D721Med (cell line): ENCODE measurements at regions not wholly inside any gene's neighbourhood (a gene's known extent, or its start where the extent isn't known, plus 50 kb on each side); places are given as distances from the start of the nearest gene placed in this dataset.
"Not testable (repeated sequence)": the region's sequence is repeated elsewhere in the genome, so short reads cannot be mapped to it uniquely, and the experiment has no call there.

ENCODE experiments used
- DNase-seq: peaks from one replicate; pipeline ENCODE4 v3.0.0; 2011; ENCODE audit warnings: low spot score; ENCODE audit not compliant: insufficient read length
- FAIRE-seq: peaks from 2 replicates; lab custom pipeline; 2011; peaks lifted over from hg19 to GRCh38; lab: Jason Lieb, UNC
- TF ChIP-seq, protein P1 (sequence below): IDR thresholded peaks from 2 replicates; pipeline ENCODE4 v1.5.1; 2012; ENCODE audit warnings: mild to moderate bottlenecking, control low read depth; ENCODE audit not compliant: insufficient read depth; ENCODE audit errors: missing control alignments

DNA sequence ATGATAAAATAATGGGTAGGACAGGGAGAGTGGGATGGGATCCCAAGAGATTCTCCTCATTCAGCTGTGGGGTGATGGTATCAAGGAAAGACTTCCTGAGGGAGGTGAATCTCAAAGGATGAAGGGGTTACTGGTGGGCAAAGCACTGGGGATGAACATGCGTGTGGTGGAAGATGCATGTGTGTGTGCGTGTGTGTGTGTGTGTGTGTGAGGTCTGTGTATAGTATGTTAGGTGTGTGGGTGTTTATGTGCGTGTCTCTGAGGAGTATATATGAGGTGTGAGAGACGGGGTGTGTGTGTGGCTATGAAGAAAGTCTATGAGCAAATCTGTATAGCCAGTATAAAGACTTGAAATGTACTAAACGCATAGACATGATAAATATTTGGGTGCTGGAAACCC, 220.0 kb upstream of the MYLIP start:
- DNase-seq (no peak), FAIRE-seq (no peak)
- TF ChIP-seq, protein P1, sequence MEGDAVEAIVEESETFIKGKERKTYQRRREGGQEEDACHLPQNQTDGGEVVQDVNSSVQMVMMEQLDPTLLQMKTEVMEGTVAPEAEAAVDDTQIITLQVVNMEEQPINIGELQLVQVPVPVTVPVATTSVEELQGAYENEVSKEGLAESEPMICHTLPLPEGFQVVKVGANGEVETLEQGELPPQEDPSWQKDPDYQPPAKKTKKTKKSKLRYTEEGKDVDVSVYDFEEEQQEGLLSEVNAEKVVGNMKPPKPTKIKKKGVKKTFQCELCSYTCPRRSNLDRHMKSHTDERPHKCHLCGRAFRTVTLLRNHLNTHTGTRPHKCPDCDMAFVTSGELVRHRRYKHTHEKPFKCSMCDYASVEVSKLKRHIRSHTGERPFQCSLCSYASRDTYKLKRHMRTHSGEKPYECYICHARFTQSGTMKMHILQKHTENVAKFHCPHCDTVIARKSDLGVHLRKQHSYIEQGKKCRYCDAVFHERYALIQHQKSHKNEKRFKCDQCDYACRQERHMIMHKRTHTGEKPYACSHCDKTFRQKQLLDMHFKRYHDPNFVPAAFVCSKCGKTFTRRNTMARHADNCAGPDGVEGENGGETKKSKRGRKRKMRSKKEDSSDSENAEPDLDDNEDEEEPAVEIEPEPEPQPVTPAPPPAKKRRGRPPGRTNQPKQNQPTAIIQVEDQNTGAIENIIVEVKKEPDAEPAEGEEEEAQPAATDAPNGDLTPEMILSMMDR, result no peak

DNA sequence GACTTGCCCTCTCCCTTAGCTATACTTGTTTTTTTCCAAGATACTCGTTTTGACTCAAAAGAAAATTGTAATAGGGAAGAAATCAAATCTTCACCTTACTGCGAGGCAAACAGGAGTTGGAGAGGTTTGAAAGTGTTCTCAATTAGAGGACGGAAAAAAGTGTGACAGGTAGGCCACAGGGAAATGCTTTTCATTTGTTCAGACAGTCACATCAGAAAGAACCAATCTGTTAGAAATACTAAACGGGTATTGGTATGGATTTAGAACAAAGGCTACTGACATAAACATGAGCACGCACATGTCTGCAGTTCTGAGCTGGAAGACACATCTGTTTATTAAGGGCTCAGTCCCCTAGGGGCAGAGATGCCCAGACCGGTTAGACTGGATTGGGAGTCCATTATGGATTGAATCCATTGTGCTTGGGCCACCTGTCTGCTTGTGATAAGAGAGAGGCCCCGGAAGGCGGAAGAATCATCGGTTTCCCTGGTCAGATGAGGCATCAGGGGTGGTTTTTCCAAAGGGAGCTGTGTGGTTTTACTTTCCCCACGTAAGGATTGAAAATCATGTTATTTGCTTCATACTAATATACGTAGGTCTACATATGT, 220.9 kb upstream of the MYLIP start:
- no peak for FAIRE-seq
- TF ChIP-seq, protein P1, result no peak
- DNase-seq, result no peak

DNA sequence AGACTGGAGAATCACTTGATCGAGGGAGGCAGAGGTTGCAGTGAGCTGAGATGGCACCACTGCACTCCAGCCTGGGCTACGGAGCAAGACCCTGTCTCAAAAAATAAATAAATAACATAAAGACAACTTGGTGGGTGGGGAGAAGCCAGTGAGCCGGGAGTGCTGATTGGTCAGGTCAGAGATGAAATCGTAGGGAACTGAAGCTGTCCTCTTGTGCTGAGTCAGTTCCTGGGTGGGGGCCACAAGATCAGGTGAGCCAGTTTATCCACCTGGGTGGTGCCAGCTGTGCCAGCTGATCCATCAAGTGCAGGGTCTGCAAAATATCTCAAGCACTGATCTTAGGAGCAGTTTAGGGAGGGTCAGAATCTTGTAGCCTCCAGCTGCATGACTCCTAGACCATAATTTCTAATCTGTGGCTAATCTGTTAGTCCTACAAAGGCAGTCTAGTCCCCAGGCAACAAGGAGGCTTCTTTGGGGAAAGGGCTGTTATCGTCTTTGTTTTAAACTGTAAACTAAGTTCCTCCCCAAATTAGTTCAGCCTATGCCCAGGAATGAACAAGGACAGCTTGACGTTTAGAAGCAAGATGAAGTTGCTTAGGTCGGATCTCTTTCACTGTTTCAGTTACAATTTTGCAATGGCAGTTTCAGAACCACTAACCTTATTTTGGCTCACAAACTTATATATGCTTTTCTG, 221.5 kb upstream of the MYLIP start:
- not testable (repeated sequence) for FAIRE-seq, DNase-seq

DNA sequence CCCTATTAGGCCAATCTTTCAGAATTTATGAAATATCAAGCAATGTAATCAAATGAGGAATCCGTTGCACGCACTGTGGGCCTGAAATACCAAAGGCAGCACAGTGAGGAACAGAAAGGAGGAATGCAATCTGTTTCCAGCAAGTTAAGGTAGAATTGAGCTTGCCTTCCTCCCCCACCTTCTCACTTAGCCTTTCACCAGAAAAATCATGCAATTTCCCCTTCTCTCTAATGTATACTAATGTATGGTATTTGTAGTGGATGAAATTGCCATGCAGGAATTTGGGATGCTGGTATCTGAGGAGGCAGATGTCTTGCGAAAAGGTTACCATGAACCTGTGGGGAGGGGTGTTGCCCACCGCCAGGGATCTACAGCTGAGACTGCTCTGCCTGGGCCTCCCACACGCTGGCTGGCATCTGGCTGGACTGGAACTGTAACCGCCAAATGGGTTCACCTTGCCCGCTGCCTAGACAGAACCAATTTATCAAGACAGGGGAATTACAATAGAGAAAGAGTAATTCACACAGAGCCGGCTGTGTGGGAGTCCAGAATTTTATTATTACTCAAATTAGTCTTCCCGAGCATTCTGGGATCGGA, 222.4 kb upstream of the MYLIP start:
- TF ChIP-seq, protein P1, result no peak
- no peak for FAIRE-seq
- DNase-seq, result no peak

DNA sequence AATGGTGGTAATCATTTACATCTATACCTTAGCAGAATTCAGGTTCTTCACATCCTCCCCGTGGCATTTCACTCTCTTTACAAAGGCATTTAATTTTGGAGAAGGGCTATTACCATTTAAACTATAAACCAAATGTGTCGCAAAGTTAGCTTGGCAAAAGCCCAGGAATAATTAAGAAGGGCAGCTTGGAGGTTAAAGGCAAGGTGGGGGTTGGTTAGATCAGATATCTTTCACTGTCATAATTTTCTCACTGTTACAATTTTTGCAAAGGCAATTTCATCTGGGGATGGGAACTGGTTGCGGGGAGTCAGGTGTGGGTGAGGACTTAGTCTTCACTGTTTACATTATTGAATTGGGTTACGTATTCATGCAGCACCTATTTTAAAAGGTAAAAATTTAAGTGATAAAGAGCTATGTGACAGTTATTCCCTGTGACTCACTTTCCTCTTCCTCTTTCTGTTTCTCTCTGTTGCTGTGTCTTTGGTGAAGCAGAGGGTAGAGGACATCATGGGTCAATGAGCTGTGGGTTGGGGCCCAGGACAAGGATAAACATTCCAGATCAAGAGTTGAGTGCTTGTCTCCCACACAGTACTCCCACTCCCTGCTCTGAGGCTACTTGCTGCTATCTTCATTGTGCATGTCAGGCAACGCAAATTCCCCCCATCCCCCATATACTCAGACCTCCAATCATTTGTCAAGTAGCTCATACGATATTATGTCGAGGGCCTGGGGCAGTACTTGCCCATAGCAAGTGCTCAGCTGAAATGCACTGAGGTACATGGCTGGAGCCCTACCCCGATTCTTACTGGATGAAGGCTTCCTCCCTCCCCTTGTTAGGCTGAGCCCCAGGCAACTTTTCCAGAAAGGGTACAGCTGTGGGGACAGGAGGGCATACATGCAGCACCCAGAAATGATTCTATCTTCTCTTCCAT, 223.1 kb upstream of the MYLIP start:
- TF ChIP-seq, protein P1, result no peak
- DNase-seq (no peak), FAIRE-seq (no peak)

DNA sequence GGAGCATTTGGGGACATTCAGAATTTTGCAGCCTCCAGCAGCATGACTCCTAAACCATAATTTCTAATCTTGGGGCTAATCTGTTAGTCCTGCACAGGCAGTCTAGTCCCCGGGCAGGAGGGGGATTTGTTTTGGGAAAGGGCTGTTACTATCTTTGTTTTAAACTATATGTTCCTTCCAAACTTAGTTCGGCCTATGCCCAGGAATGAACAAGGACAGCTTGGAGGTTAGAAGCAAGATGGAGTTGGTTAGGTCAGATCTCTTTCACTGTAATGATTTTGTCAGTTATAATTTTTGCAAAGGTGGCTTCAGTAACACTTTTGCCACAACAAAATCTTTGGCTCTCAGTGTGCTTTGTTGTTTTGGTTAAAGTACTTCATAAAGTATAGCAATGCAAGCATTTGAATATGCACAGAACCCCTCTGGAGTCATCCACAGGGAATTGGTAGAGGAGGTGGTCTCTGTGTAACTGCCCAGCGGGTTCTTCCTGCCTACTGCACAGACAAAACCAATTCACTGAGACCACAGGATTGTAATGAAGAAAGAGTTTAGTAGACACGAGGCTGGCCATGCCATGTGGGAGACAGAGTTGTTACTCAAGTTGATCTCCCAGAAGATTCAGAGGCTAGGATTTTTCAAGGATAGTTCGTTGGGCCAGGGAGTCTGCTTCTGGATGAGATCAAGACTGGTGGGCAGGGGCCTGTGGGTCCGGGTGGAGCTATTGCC, 224.1 kb upstream of the MYLIP start:
- TF ChIP-seq, protein P1, result no peak
- DNase-seq (no peak), FAIRE-seq (no peak)
